ENCODE measurements at regions not wholly inside any gene's neighbourhood (a gene's known extent, or its start where the extent isn't known, plus 50 kb on each side); places are given as distances from the start of the nearest gene placed in this dataset.

GRCh38 chr15:97600190-97600589 is 360.3 kb upstream of the ARRDC4 start:
- no peaks in the 10 kb centered on the region for H3K36me3 Mint-ChIP-seq (ENCODE audit: unreplicated experiment)
- H3K9me3 Mint-ChIP-seq (ENCODE audit: unreplicated experiment): no peaks in the 10 kb centered on the region
- TF ChIP-seq, protein P1, sequence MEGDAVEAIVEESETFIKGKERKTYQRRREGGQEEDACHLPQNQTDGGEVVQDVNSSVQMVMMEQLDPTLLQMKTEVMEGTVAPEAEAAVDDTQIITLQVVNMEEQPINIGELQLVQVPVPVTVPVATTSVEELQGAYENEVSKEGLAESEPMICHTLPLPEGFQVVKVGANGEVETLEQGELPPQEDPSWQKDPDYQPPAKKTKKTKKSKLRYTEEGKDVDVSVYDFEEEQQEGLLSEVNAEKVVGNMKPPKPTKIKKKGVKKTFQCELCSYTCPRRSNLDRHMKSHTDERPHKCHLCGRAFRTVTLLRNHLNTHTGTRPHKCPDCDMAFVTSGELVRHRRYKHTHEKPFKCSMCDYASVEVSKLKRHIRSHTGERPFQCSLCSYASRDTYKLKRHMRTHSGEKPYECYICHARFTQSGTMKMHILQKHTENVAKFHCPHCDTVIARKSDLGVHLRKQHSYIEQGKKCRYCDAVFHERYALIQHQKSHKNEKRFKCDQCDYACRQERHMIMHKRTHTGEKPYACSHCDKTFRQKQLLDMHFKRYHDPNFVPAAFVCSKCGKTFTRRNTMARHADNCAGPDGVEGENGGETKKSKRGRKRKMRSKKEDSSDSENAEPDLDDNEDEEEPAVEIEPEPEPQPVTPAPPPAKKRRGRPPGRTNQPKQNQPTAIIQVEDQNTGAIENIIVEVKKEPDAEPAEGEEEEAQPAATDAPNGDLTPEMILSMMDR (IDR thresholded peaks at IDR 0.05; ENCODE audit: partially characterized antibody, unreplicated experiment): no peak
- peaks cover 13% of the 10 kb centered on the region for H3K4me1 Mint-ChIP-seq (ENCODE audit: low read depth, unreplicated experiment)
- no peaks in the 10 kb centered on the region for H3K27me3 Mint-ChIP-seq (ENCODE audit: unreplicated experiment)
- H3K27ac Mint-ChIP-seq (ENCODE audit: unreplicated experiment): no peak overlapping the region
- no peak overlapping the region for H3K4me3 Mint-ChIP-seq (ENCODE audit: unreplicated experiment)
- no peak for DNase-seq

DNA sequence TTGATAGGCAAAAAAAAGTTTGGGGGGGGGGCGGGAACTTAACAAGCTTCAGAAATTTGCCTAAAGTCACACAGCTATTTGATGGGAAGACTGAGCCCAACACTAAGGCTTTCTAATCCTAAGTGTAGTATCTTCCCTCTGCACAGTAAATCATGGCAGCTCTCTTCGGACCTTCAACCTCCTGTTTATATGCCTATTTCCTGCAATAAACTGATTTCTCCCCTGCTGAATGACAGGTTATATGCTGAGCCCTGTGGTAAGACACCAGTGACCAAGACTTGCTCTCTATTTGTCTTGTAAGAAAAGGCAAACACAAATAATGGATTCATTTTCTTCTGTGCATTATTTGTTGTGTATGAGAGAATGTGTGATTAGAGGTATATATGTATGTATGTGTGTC is 355.8 kb upstream of the ARRDC4 start:
- peaks cover 3% of the 10 kb centered on the region for H3K36me3 Mint-ChIP-seq (ENCODE audit: unreplicated experiment)
- H3K4me3 Mint-ChIP-seq (ENCODE audit: unreplicated experiment): no peak overlapping the region
- no peaks in the 10 kb centered on the region for H3K27me3 Mint-ChIP-seq (ENCODE audit: unreplicated experiment)
- H3K4me1 Mint-ChIP-seq (ENCODE audit: low read depth, unreplicated experiment): no peaks in the 10 kb centered on the region
- TF ChIP-seq, protein P1 (IDR thresholded peaks at IDR 0.05; ENCODE audit: partially characterized antibody, unreplicated experiment): no peak
- H3K27ac Mint-ChIP-seq (ENCODE audit: unreplicated experiment): no peak overlapping the region
- H3K9me3 Mint-ChIP-seq (ENCODE audit: unreplicated experiment): no peaks in the 10 kb centered on the region
- no peak for DNase-seq

DNA sequence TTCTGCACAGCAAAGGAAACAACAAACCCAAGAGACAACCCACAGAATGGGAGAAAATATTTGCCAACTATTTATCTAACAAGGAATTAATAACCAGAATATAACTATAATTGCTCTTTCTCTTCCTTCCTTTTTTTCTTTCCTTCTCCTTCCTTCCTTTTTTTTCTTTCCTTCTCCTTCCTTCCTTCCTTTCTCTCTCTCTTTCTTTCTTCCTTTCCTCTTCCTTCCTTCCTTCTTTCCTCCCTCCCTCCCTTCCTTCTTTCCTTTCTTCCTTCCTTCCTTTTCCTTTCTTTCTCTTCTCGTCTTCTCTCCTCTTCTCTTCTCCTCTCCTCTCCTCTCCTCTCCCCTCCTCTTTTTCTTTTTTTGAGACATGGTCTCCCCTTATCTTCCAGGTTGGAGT is 345.4 kb upstream of the ARRDC4 start:
- Mint-ChIP-seq H3K9me3 (ENCODE audit: unreplicated experiment) (no peaks in the 10 kb centered on the region), H3K4me1 (ENCODE audit: low read depth, unreplicated experiment) (no peaks in the 10 kb centered on the region), H3K4me3 (ENCODE audit: unreplicated experiment) (no peak overlapping the region)

DNA sequence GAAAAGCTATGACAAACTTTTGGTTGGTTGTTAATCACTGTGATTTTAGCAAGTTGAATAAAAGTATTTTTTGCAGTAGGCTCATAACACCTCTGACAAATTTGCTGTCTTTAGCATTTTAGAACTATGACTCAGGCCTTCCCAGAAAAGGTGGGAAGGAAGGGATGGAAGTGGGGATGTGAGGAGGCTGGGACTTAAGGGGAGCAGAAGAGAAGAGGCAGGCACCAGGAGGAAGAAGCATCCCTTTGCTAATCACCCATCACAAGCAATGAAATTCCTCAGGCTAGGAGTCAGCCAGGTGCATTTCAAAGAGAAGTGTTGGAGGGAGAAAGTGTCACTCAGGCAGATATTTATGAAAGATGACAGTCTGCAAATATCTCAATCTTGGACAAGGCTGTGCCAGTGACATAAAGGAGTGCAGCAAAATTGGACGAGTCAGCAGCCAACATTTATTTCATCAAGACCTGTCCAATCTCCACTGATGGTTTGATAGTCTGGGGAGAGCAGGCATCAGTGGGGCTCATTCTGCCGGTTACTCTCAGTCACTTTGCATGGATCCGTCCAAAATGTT is 337.3 kb upstream of the ARRDC4 start:
- TF ChIP-seq, protein P1 (IDR thresholded peaks at IDR 0.05; ENCODE audit: partially characterized antibody, unreplicated experiment): no peak
- Mint-ChIP-seq H3K9me3 (ENCODE audit: unreplicated experiment) (no peaks in the 10 kb centered on the region), H3K4me3 (ENCODE audit: unreplicated experiment) (no peak overlapping the region), H3K27me3 (ENCODE audit: unreplicated experiment) (no peaks in the 10 kb centered on the region), H3K27ac (ENCODE audit: unreplicated experiment) (no peak overlapping the region), H3K36me3 (ENCODE audit: unreplicated experiment) (no peaks in the 10 kb centered on the region), H3K4me1 (ENCODE audit: low read depth, unreplicated experiment) (no peaks in the 10 kb centered on the region)
- DNase-seq: no peak

More for the DNA sequence above, 345.4 kb upstream of the ARRDC4 start:
- no peak for DNase-seq
- no peak overlapping the region for H3K27ac Mint-ChIP-seq (ENCODE audit: unreplicated experiment)
- peaks cover 19% of the 10 kb centered on the region for H3K36me3 Mint-ChIP-seq (ENCODE audit: unreplicated experiment)
- H3K27me3 Mint-ChIP-seq (ENCODE audit: unreplicated experiment): no peaks in the 10 kb centered on the region
- TF ChIP-seq, protein P1 (IDR thresholded peaks at IDR 0.05; ENCODE audit: partially characterized antibody, unreplicated experiment): no peak

DNA sequence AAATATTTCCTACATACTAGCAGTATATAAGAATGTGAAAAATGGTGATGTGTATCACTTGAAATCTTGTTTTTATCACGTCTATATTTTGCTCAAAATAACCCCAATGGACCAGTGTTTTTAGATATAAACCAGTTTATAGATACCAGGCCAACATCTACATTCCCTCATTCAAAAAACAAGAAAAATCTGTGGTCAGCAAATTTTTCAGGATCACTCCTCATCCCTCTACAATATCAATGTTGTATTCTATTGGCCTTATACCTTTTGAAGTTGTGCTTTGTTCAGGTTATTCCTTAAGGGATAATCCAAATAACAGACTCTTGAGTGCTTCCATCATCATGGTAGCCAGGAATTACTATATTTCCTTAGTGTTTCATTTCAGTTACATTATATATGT is 332.9 kb upstream of the ARRDC4 start:
- Mint-ChIP-seq H3K36me3 (ENCODE audit: unreplicated experiment) (no peaks in the 10 kb centered on the region), H3K27me3 (ENCODE audit: unreplicated experiment) (peaks cover 3% of the 10 kb centered on the region), H3K9me3 (ENCODE audit: unreplicated experiment) (no peaks in the 10 kb centered on the region), H3K4me1 (ENCODE audit: low read depth, unreplicated experiment) (no peaks in the 10 kb centered on the region), H3K4me3 (ENCODE audit: unreplicated experiment) (no peak overlapping the region), H3K27ac (ENCODE audit: unreplicated experiment) (no peak overlapping the region)
- TF ChIP-seq, protein P1 (IDR thresholded peaks at IDR 0.05; ENCODE audit: partially characterized antibody, unreplicated experiment): no peak
- DNase-seq: no peak

Data from glutamatergic neuron (in vitro differentiated cells).